ENCODE measurements at regions not wholly inside any gene's neighbourhood (a gene's known extent, or its start where the extent isn't known, plus 50 kb on each side); places are given as distances from the start of the nearest gene placed in this dataset.

DNA sequence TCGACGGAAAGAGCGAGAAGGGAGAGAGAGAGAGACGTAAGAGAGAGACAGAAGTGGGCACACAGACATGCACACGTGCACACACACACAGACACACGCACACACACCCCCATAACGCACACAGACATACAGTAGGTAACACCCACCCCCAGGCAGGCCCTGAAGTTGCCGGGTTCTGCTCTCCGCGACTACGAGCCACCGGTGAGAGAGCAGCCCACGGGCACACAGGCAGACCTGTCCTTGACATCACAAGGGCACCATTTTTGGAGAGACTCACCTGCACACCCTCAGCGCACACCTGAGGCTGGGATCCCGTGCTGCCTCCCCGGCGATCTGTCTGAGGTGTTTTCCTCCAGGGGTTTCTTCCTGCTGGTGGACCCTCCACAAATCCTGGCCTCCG, 1171.0 kb upstream of the PCDH10 start:
- TF ChIP-seq EZH2 (IDR thresholded peaks at IDR 0.05; ENCODE audit: borderline replicate concordance) (no peak), EZH2phosphoT487 (IDR thresholded peaks at IDR 0.05; ENCODE audit: low read depth, severe bottlenecking, unreplicated experiment) (no peak)
- TF ChIP-seq, protein P1, sequence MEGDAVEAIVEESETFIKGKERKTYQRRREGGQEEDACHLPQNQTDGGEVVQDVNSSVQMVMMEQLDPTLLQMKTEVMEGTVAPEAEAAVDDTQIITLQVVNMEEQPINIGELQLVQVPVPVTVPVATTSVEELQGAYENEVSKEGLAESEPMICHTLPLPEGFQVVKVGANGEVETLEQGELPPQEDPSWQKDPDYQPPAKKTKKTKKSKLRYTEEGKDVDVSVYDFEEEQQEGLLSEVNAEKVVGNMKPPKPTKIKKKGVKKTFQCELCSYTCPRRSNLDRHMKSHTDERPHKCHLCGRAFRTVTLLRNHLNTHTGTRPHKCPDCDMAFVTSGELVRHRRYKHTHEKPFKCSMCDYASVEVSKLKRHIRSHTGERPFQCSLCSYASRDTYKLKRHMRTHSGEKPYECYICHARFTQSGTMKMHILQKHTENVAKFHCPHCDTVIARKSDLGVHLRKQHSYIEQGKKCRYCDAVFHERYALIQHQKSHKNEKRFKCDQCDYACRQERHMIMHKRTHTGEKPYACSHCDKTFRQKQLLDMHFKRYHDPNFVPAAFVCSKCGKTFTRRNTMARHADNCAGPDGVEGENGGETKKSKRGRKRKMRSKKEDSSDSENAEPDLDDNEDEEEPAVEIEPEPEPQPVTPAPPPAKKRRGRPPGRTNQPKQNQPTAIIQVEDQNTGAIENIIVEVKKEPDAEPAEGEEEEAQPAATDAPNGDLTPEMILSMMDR (IDR thresholded peaks at IDR 0.05; ENCODE audit: poor library complexity): no peak
